ENCODE measurements at regions not wholly inside any gene's neighbourhood (a gene's known extent, or its start where the extent isn't known, plus 50 kb on each side); places are given as distances from the start of the nearest gene placed in this dataset.
"Not testable (repeated sequence)": the region's sequence is repeated elsewhere in the genome, so short reads cannot be mapped to it uniquely, and the experiment has no call there.

GRCh38 chr4:124454772-124455270 is 257.7 kb downstream of the ANKRD50 start:
- no peak for DNase-seq

- no peak for DNase-seq
Measured at GRCh38 chr4:124455671-124456070, 256.9 kb downstream of the ANKRD50 start.

GRCh38 chr4:124459196-124459940 is 253.2 kb downstream of the ANKRD50 start:
- DNase-seq: no peak

GRCh38 chr4:124459941-124460310 is 252.6 kb downstream of the ANKRD50 start:
- no peak for DNase-seq

- not testable (repeated sequence) for DNase-seq
Measured at GRCh38 chr4:124461592-124461991, 250.9 kb downstream of the ANKRD50 start.

GRCh38 chr4:124462954-124463828 is 249.3 kb downstream of the ANKRD50 start:
- no peak for DNase-seq

- no peak for DNase-seq
Measured at GRCh38 chr4:124464836-124465235, 247.7 kb downstream of the ANKRD50 start.

- no peak for DNase-seq
Measured at GRCh38 chr4:124468360-124468759, 244.2 kb downstream of the ANKRD50 start.

- DNase-seq: no peak
Measured at GRCh38 chr4:124469981-124470380, 242.6 kb downstream of the ANKRD50 start.

- no peak for DNase-seq
Measured at GRCh38 chr4:124478470-124478869, 234.1 kb downstream of the ANKRD50 start.

- DNase-seq: no peak
Measured at GRCh38 chr4:124480061-124480460, 232.5 kb downstream of the ANKRD50 start.

GRCh38 chr4:124481123-124481522 is 231.4 kb downstream of the ANKRD50 start:
- DNase-seq: no peak

- DNase-seq: no peak
Measured at GRCh38 chr4:124483048-124483906, 229.3 kb downstream of the ANKRD50 start.

GRCh38 chr4:124484008-124484407 is 228.5 kb downstream of the ANKRD50 start:
- DNase-seq: no peak

- DNase-seq: no peak
Measured at GRCh38 chr4:124484940-124485339, 227.6 kb downstream of the ANKRD50 start.

GRCh38 chr4:124486423-124486822 is 226.1 kb downstream of the ANKRD50 start:
- DNase-seq: no peak

GRCh38 chr4:124487651-124488050 is 224.9 kb downstream of the ANKRD50 start:
- no peak for DNase-seq

- DNase-seq: no peak
Measured at GRCh38 chr4:124491361-124492145, 221.0 kb downstream of the ANKRD50 start.

- DNase-seq: no peak
Measured at GRCh38 chr4:124499261-124499660, 213.3 kb downstream of the ANKRD50 start.

- no peak for DNase-seq
Measured at GRCh38 chr4:124501576-124501975, 211.0 kb downstream of the ANKRD50 start.

GRCh38 chr4:124504431-124504830 is 208.1 kb downstream of the ANKRD50 start:
- no peak for DNase-seq

- no peak for DNase-seq
Measured at GRCh38 chr4:124505211-124505610, 207.3 kb downstream of the ANKRD50 start.

Measured in Kasumi-1 (cell line).